ENCODE measurements at regions not wholly inside any gene's neighbourhood (a gene's known extent, or its start where the extent isn't known, plus 50 kb on each side); places are given as distances from the start of the nearest gene placed in this dataset.

DNA sequence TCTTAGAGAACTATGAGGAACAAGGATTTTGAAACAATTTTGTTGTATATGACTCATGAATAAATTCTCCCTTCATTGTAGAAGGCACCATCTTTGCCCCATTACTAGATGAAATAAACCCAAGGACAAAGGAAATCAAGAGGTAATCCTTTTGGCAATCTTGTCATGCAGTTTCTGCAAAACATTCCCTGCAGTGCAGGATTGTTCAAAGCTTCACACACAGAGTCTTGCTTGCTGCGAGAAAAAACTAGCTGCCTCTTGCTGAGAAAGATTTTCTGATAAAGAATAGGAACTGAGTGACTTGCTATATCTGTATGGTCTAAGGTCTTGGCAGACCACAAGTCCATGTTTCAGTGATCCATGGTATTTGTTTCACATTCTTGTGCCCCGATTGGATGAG is 657.4 kb upstream of the ADGRL4 start:
- TF ChIP-seq CTCF (IDR thresholded peaks at IDR 0.05) = no peak
- no peak for TF ChIP-seq POLR2AphosphoS5 (IDR thresholded peaks at IDR 0.05)

Data from prostate gland (tissue), 2 donors.